ENCODE measurements at regions not wholly inside any gene's neighbourhood (a gene's known extent, or its start where the extent isn't known, plus 50 kb on each side); places are given as distances from the start of the nearest gene placed in this dataset.

- H3K27ac ChIP-seq, result no peak overlapping the region
- H3K9me3 ChIP-seq, result no peaks in the 10 kb centered on the region
- 78 to 81% methylated on average over 14 to 18 of the region's 18 CpGs for WGBS, 2 donors
- intact Hi-C loops (cut with DNase I), result no loop called here
- H3K4me1 ChIP-seq, result no peaks in the 10 kb centered on the region
- no peaks in the 10 kb centered on the region for H3K27me3 ChIP-seq
- TF ChIP-seq POLR2A (IDR thresholded peaks at IDR 0.05), result no peak
- H3K36me3 ChIP-seq, result no peaks in the 10 kb centered on the region
- no peak overlapping the region for H3K4me3 ChIP-seq (replicated peaks in 1 of 3)
- no peak for DNase-seq
Measured at GRCh38 chr2:128784626-128785306, 466.1 kb upstream of the HS6ST1 start.

GRCh38 chr2:128786316-128786715, 467.6 kb upstream of the HS6ST1 start:
- H3K36me3 ChIP-seq, result no peaks in the 10 kb centered on the region
- H3K4me3 ChIP-seq (replicated peaks in 1 of 3), result no peak overlapping the region
- H3K9me3 ChIP-seq, result no peaks in the 10 kb centered on the region
- TF ChIP-seq CTCF (IDR thresholded peaks at IDR 0.05) (no peak), POLR2A (IDR thresholded peaks at IDR 0.05) (no peak)
- H3K27ac ChIP-seq, result no peak overlapping the region
- intact Hi-C loops (cut with DNase I), result no loop called here
- no peak for DNase-seq
- no peaks in the 10 kb centered on the region for H3K27me3 ChIP-seq
- H3K4me1 ChIP-seq, result peaks cover 0 to 5% of the 10 kb centered on the region in 2 donors
- WGBS, 2 donors, result 92 to 96% methylated on average over 6 of the region's 6 CpGs

DNA sequence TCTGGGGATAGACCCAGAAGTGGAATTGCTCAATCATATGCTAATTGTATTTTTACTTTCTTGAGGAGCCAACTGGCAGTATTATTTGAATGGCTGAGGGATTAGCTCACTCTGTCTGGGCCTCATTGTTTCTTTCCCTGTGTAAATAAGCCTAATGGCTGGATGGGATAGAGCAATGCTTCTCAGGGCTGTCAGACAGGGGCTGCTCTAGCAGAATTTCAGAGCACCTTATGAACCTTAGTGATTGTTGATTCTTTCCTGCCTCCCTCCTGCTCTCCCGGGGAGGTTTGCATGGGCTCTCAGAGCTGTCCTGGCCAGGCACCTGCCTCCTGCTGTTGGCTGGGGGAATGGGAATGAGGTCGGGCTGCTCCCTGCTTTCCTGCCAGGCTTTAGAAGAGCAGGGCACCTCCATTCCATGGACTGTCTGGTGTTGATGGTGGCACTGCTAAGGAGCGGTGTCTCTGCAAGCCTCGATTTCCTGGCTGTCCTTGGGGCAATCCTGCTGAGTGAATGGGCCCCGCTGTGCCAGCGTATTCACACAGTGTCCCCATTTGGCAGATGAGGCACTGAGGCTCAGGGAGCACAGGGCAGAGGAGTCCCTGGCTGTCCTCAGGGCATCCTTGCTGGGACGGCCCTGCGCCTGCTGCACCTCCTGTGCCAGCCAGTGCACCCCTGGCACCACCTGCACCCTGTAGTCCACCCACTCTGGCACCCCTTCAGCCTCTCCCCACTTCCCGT, 468.2 kb upstream of the HS6ST1 start:
- Histone ChIP-seq H3K27me3 (no peaks in the 10 kb centered on the region), H3K9me3 (no peaks in the 10 kb centered on the region), H3K4me1 (peaks cover 0 to 5% of the 10 kb centered on the region in 2 donors), H3K4me3 (replicated peaks in 1 of 3) (no peak overlapping the region), H3K36me3 (no peaks in the 10 kb centered on the region), H3K27ac (no peak overlapping the region)
- TF ChIP-seq POLR2A (IDR thresholded peaks at IDR 0.05) (no peak), CTCF (IDR thresholded peaks at IDR 0.05) (no peak)
- 87 to 88% methylated on average over 8 of the region's 9 CpGs for WGBS, 2 donors
- no peak for DNase-seq
- intact Hi-C loops (cut with DNase I), result no loop called here

DNA sequence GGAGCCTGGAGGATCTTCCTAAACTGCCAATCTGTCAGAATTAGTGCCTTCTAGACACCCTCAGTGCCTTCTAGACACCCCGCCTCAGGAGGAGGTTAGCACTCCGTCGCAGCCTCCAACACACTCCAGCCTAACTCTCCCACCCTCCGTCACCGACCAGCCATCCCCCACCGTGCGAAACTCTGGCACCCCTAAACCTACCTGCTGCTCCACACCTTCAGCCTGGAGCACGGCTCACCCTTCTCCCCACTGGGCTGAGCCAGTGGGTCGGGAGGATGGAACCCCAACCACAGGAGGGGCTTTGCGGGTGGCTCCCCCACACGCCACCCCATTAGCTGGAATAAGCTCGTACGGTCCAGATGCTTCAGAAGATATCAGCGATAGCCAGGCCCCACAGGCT, 468.9 kb upstream of the HS6ST1 start:
- Histone ChIP-seq H3K36me3 (no peaks in the 10 kb centered on the region), H3K27ac (no peak overlapping the region), H3K4me1 (peaks cover 0 to 5% of the 10 kb centered on the region in 2 donors), H3K27me3 (no peaks in the 10 kb centered on the region), H3K4me3 (replicated peaks in 1 of 3) (no peak overlapping the region), H3K9me3 (no peaks in the 10 kb centered on the region)
- WGBS, 2 donors, result 93 to 95% methylated on average over 14 of the region's 14 CpGs
- DNase-seq, result no peak
- intact Hi-C loops (cut with DNase I), result no loop called here
- no peak for TF ChIP-seq POLR2A (IDR thresholded peaks at IDR 0.05)
- TF ChIP-seq CTCF (IDR thresholded peaks at IDR 0.05), result no peak

DNA sequence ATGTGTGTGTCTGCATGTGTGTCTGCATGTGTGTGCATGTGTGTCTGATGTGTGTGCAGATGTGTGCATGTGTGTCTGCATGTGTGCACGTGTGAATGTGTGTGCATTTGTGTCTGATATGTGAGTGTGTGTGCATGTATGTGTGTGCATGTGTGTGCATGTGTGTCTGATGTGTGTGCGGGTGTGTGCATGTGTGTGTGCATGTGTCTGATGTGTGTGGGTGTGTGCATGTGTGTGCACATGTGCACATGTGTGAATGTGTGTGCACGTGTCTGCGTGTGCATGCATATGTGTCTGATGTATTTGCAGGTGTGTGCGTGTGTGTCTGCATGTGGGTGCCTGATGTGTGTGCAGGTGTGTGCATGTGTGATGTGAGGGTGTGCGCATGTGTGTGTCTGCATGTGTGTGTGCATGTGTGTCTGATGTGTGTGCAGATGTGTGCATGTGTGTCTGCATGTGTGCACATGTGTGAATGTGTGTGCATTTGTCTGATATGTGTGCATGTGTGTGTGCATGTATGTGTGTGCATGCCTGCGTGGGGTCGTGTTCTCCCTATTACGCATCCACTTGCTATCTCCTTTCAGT, 470.1 kb upstream of the HS6ST1 start:
- no peak for DNase-seq
- H3K36me3 ChIP-seq, result no peaks in the 10 kb centered on the region
- no peak overlapping the region for H3K4me3 ChIP-seq (replicated peaks in 1 of 3)
- no peak overlapping the region for H3K27ac ChIP-seq
- TF ChIP-seq CTCF (IDR thresholded peaks at IDR 0.05) (no peak), POLR2A (IDR thresholded peaks at IDR 0.05) (no peak)
- H3K27me3 ChIP-seq, result no peaks in the 10 kb centered on the region
- no peaks in the 10 kb centered on the region for H3K9me3 ChIP-seq
- intact Hi-C loops (cut with DNase I), result no loop called here
- peaks cover 0 to 8% of the 10 kb centered on the region in 2 donors for H3K4me1 ChIP-seq
- 70 to 75% methylated on average over 9 of the region's 9 CpGs for WGBS, 2 donors

Data from thyroid gland (tissue), 4 donors.